HG03039 (cell line): ENCODE measurements at regions not wholly inside any gene's neighbourhood (a gene's known extent, or its start where the extent isn't known, plus 50 kb on each side); places are given as distances from the start of the nearest gene placed in this dataset.
"Not testable (repeated sequence)": the region's sequence is repeated elsewhere in the genome, so short reads cannot be mapped to it uniquely, and the experiment has no call there.

Experiments used
- ATAC-seq: cut with Tn5 transposase; IDR thresholded peaks from one replicate; pipeline ENCODE4 v1.9.1; 2021; ENCODE audit warnings: mild to moderate bottlenecking, moderate library complexity; ENCODE audit not compliant: unreplicated experiment

GRCh38 chr3:124303305-124303910, 311.5 kb upstream of the ROPN1 start:
- ATAC-seq, result no peak

GRCh38 chr3:124306665-124307064, 314.7 kb upstream of the ROPN1 start:
- no peak for ATAC-seq

GRCh38 chr3:124313621-124314020, 321.7 kb upstream of the ROPN1 start:
- no peak for ATAC-seq

GRCh38 chr3:124315215-124316033, 323.5 kb upstream of the ROPN1 start:
- no peak for ATAC-seq

GRCh38 chr3:124316034-124316287, 324.0 kb upstream of the ROPN1 start:
- ATAC-seq, result no peak

GRCh38 chr3:124318014-124318413, 326.1 kb upstream of the ROPN1 start:
- no peak for ATAC-seq

GRCh38 chr3:124318656-124319055, 326.7 kb upstream of the ROPN1 start:
- ATAC-seq, result no peak

GRCh38 chr3:124320976-124321375, 329.1 kb upstream of the ROPN1 start:
- ATAC-seq, result no peak

- no peak for ATAC-seq
Observed at GRCh38 chr3:124322309-124322880, 330.5 kb upstream of the ROPN1 start.

- ATAC-seq, result no peak
Observed at GRCh38 chr3:124322966-124323365, 331.0 kb upstream of the ROPN1 start.

- no peak for ATAC-seq
Observed at GRCh38 chr3:124325248-124325647, 333.3 kb upstream of the ROPN1 start.

- ATAC-seq, result no peak
Observed at GRCh38 chr3:124329723-124330122, 337.8 kb upstream of the ROPN1 start.

GRCh38 chr3:124333931-124334640, 342.2 kb upstream of the ROPN1 start:
- no peak for ATAC-seq

GRCh38 chr3:124336067-124336656, 344.2 kb upstream of the ROPN1 start:
- ATAC-seq, result no peak

GRCh38 chr3:124345845-124346244, 353.9 kb upstream of the ROPN1 start:
- no peak for ATAC-seq

GRCh38 chr3:124346487-124346886, 354.6 kb upstream of the ROPN1 start:
- ATAC-seq, result no peak

GRCh38 chr3:124347418-124347817, 355.5 kb upstream of the ROPN1 start:
- ATAC-seq, result no peak

GRCh38 chr3:124348555-124348954, 356.6 kb upstream of the ROPN1 start:
- not testable (repeated sequence) for ATAC-seq

GRCh38 chr3:124351430-124352148, 359.7 kb upstream of the ROPN1 start:
- no peak for ATAC-seq

GRCh38 chr3:124352149-124352539, 360.2 kb upstream of the ROPN1 start:
- ATAC-seq, result no peak

GRCh38 chr3:124353691-124354090, 361.8 kb upstream of the ROPN1 start:
- ATAC-seq, result no peak
